HEK293T (cell line): ENCODE measurements at regions not wholly inside any gene's neighbourhood (a gene's known extent, or its start where the extent isn't known, plus 50 kb on each side); places are given as distances from the start of the nearest gene placed in this dataset.

Experiments
- BHLHE40 ChIP-seq: fragments of 450-650 bp; IDR thresholded peaks from 2 replicates; pipeline ENCODE4 v1.6.1; 2016; ENCODE audit warnings: mild to moderate bottlenecking, moderate library complexity, borderline replicate concordance
- CTBP1 ChIP-seq: fragments of 450-650 bp; IDR thresholded peaks from 2 replicates; pipeline ENCODE4 v1.6.1; 2016; ENCODE audit warnings: borderline replicate concordance
- FOXK2 ChIP-seq: fragments of 450-650 bp; IDR thresholded peaks from 2 replicates; pipeline ENCODE4 v1.6.1; 2016; ENCODE audit warnings: mild to moderate bottlenecking
- FOXM1 ChIP-seq: fragments of 450-650 bp; IDR thresholded peaks from 2 replicates; pipeline ENCODE4 v1.6.1; 2017; ENCODE audit warnings: mild to moderate bottlenecking, borderline replicate concordance
- SP1 ChIP-seq: fragments of 450-650 bp; IDR thresholded peaks from 2 replicates; pipeline ENCODE4 v1.6.1; 2017
- ZNF384 ChIP-seq: fragments of 450-650 bp; IDR thresholded peaks from 2 replicates; pipeline ENCODE4 v1.6.1; 2016
- TF ChIP-seq, protein P1 (sequence below): fragments of 450-650 bp; IDR thresholded peaks from 2 replicates; pipeline ENCODE4 v1.6.1; 2016

DNA sequence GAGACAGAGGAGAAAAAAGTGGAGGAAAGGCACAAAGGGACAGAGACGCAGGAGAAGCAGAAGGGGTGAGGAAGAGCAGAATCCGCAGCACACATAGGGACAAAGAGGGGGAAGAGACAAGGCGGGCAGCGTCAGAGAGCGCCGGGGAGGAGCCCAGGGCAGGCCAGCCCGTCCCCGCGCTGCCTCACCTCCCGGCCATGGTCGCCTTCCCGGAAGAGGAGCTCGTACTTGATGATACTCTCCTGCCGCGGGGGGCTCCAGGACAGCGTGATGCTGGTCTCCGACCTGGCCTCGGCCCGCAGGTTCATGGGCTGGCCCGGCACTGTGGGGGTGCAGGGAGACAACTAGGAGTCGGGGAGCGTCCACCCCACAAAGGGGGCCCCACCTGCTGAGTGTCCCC is 100.6 kb downstream of the PTPRS start:
- no peak for TF ChIP-seq FOXK2
- TF ChIP-seq CTBP1, result no peak
- no peak for TF ChIP-seq FOXM1
- TF ChIP-seq, protein P1, sequence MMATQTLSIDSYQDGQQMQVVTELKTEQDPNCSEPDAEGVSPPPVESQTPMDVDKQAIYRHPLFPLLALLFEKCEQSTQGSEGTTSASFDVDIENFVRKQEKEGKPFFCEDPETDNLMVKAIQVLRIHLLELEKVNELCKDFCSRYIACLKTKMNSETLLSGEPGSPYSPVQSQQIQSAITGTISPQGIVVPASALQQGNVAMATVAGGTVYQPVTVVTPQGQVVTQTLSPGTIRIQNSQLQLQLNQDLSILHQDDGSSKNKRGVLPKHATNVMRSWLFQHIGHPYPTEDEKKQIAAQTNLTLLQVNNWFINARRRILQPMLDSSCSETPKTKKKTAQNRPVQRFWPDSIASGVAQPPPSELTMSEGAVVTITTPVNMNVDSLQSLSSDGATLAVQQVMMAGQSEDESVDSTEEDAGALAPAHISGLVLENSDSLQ, result no peak
- TF ChIP-seq SP1, result no peak
- TF ChIP-seq BHLHE40, result no peak
- TF ChIP-seq ZNF384, result no peak
